ENCODE measurements at regions not wholly inside any gene's neighbourhood (a gene's known extent, or its start where the extent isn't known, plus 50 kb on each side); places are given as distances from the start of the nearest gene placed in this dataset.
"Not testable (repeated sequence)": the region's sequence is repeated elsewhere in the genome, so short reads cannot be mapped to it uniquely, and the experiment has no call there.

DNA sequence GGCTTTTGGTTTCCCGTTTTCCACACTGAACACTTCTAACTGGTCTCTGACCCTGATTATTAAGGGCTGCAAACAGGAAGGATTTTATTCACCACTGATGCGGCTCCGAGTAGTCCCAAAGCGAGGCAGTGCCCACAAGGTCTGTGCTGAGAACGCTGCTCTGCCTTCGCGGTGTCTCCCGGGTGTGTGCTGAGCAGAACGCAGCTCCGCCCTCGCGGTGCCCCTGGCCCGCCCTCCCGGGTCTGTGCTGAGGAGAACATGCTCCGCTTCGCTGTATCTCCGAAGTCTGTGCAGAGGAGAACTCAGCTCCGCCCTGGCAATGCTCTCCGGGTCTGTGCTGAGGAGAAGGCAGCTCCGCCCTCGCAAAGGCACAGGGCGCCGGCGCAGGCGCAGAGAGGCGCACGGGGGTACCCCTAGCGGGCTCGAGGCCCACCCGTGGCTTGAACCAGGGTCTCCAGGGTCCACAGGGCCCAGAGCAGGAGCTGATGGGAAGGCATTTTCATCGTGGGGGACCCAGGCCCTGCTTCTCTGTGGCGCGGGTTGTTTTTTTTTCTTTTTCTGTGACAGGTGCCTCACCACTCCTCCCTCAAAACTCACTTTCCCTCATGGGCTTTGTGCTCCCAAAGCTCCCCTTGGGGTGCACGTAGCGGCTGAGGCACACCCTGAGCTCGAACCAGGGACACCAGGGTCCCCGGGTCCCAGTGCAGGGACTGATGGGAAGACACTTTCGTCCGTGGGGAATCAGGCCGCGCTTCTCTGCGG lies 167.7 kb upstream of the ZNG1F start:
- TF ChIP-seq, protein P1, sequence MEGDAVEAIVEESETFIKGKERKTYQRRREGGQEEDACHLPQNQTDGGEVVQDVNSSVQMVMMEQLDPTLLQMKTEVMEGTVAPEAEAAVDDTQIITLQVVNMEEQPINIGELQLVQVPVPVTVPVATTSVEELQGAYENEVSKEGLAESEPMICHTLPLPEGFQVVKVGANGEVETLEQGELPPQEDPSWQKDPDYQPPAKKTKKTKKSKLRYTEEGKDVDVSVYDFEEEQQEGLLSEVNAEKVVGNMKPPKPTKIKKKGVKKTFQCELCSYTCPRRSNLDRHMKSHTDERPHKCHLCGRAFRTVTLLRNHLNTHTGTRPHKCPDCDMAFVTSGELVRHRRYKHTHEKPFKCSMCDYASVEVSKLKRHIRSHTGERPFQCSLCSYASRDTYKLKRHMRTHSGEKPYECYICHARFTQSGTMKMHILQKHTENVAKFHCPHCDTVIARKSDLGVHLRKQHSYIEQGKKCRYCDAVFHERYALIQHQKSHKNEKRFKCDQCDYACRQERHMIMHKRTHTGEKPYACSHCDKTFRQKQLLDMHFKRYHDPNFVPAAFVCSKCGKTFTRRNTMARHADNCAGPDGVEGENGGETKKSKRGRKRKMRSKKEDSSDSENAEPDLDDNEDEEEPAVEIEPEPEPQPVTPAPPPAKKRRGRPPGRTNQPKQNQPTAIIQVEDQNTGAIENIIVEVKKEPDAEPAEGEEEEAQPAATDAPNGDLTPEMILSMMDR (IDR thresholded peaks at IDR 0.05): not testable (repeated sequence)
- TF ChIP-seq, protein P2, sequence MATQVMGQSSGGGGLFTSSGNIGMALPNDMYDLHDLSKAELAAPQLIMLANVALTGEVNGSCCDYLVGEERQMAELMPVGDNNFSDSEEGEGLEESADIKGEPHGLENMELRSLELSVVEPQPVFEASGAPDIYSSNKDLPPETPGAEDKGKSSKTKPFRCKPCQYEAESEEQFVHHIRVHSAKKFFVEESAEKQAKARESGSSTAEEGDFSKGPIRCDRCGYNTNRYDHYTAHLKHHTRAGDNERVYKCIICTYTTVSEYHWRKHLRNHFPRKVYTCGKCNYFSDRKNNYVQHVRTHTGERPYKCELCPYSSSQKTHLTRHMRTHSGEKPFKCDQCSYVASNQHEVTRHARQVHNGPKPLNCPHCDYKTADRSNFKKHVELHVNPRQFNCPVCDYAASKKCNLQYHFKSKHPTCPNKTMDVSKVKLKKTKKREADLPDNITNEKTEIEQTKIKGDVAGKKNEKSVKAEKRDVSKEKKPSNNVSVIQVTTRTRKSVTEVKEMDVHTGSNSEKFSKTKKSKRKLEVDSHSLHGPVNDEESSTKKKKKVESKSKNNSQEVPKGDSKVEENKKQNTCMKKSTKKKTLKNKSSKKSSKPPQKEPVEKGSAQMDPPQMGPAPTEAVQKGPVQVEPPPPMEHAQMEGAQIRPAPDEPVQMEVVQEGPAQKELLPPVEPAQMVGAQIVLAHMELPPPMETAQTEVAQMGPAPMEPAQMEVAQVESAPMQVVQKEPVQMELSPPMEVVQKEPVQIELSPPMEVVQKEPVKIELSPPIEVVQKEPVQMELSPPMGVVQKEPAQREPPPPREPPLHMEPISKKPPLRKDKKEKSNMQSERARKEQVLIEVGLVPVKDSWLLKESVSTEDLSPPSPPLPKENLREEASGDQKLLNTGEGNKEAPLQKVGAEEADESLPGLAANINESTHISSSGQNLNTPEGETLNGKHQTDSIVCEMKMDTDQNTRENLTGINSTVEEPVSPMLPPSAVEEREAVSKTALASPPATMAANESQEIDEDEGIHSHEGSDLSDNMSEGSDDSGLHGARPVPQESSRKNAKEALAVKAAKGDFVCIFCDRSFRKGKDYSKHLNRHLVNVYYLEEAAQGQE (IDR thresholded peaks at IDR 0.05; ENCODE audit: insufficient read depth in 1 of 2, low read depth in 2 of 2, low read length in 1 of 2): not testable (repeated sequence)

Data from Panc1 (cell line).